ENCODE measurements at regions not wholly inside any gene's neighbourhood (a gene's known extent, or its start where the extent isn't known, plus 50 kb on each side); places are given as distances from the start of the nearest gene placed in this dataset.
"Not testable (repeated sequence)": the region's sequence is repeated elsewhere in the genome, so short reads cannot be mapped to it uniquely, and the experiment has no call there.

- no peak for DNase-seq (ENCODE audit: low spot score)
These were observed 113.9 kb upstream of the IMMP2L start for GRCh38 chr7:111676167-111676566.

- DNase-seq (ENCODE audit: low spot score) = no peak
These were observed 110.6 kb upstream of the IMMP2L start for GRCh38 chr7:111672901-111673300.

- DNase-seq (ENCODE audit: low spot score) = no peak
These were observed 109.6 kb upstream of the IMMP2L start for GRCh38 chr7:111671927-111672326.

- DNase-seq (ENCODE audit: low spot score) = no peak
These were observed 106.4 kb upstream of the IMMP2L start for GRCh38 chr7:111668711-111669110.

GRCh38 chr7:111667488-111667887 lies 105.2 kb upstream of the IMMP2L start:
- DNase-seq (ENCODE audit: low spot score) = no peak

- DNase-seq (ENCODE audit: low spot score) = no peak
These were observed 104.0 kb upstream of the IMMP2L start for GRCh38 chr7:111666260-111666659.

GRCh38 chr7:111663771-111664170 lies 101.5 kb upstream of the IMMP2L start:
- DNase-seq (ENCODE audit: low spot score) = no peak

- DNase-seq (ENCODE audit: low spot score) = no peak
These were observed 100.1 kb upstream of the IMMP2L start for GRCh38 chr7:111662386-111662785.

- DNase-seq (ENCODE audit: low spot score) = no peak
These were observed 98.2 kb upstream of the IMMP2L start for GRCh38 chr7:111660478-111660877.

GRCh38 chr7:111658546-111658945 lies 96.3 kb upstream of the IMMP2L start:
- no peak for DNase-seq (ENCODE audit: low spot score)

GRCh38 chr7:111657018-111657417 lies 94.7 kb upstream of the IMMP2L start:
- no peak for DNase-seq (ENCODE audit: low spot score)

GRCh38 chr7:111654343-111654742 lies 92.1 kb upstream of the IMMP2L start:
- DNase-seq (ENCODE audit: low spot score) = no peak

- no peak for DNase-seq (ENCODE audit: low spot score)
These were observed 91.6 kb upstream of the IMMP2L start for GRCh38 chr7:111653846-111654245.

GRCh38 chr7:111650456-111650999 lies 88.2 kb upstream of the IMMP2L start:
- peak; percentile 33 for DNase-seq (ENCODE audit: low spot score)

- no peak for DNase-seq (ENCODE audit: low spot score)
These were observed 85.6 kb upstream of the IMMP2L start for GRCh38 chr7:111647881-111648280.

GRCh38 chr7:111644595-111644994 lies 82.3 kb upstream of the IMMP2L start:
- DNase-seq (ENCODE audit: low spot score) = not testable (repeated sequence)

GRCh38 chr7:111642373-111642772 lies 80.1 kb upstream of the IMMP2L start:
- no peak for DNase-seq (ENCODE audit: low spot score)

- DNase-seq (ENCODE audit: low spot score) = no peak
These were observed 78.1 kb upstream of the IMMP2L start for GRCh38 chr7:111640416-111640815.

GRCh38 chr7:111639934-111640333 lies 77.6 kb upstream of the IMMP2L start:
- DNase-seq (ENCODE audit: low spot score) = peak; percentile 30

- no peak for DNase-seq (ENCODE audit: low spot score)
These were observed 75.8 kb upstream of the IMMP2L start for GRCh38 chr7:111638078-111638477.

GRCh38 chr7:111633878-111634277 lies 71.6 kb upstream of the IMMP2L start:
- DNase-seq (ENCODE audit: low spot score) = no peak

- no peak for DNase-seq (ENCODE audit: low spot score)
These were observed 68.6 kb upstream of the IMMP2L start for GRCh38 chr7:111630862-111631261.

- no peak for DNase-seq (ENCODE audit: low spot score)
These were observed 59.8 kb upstream of the IMMP2L start for GRCh38 chr7:111622084-111622483.

Data from AG08396 (cell line).